ENCODE measurements at regions not wholly inside any gene's neighbourhood (a gene's known extent, or its start where the extent isn't known, plus 50 kb on each side); places are given as distances from the start of the nearest gene placed in this dataset.
"Not testable (repeated sequence)": the region's sequence is repeated elsewhere in the genome, so short reads cannot be mapped to it uniquely, and the experiment has no call there.

DNA sequence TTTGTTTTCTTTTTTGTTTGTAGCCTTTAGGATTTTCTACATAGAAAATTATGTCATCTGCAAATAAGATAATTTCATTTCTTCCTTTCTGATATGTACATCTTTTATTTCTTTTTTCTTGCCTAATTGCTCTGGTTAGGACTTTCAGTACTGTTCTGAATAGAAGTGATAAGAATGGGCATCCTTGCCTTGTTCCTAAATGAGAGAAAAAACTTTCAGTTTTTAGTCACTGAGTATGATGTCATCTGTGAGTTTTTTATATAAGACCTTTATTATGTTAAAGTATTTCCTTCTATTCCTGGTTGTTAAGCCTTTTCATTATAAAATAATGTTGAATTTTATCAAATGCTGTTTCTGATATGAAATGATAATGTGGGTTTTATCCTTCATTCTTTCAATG lies 76.0 kb upstream of the SLC35F3 start:
- intact Hi-C loops (cut with micrococcal nuclease): no loop called here
- no peak overlapping the region for H3K4me3 ChIP-seq (ENCODE audit: control extremely low read depth in 1 of 5, extremely low read depth in 1 of 5, insufficient read depth in 1 of 5, low read depth in 2 of 5, low read length in 4 of 5)
- no peak for ATAC-seq (ENCODE audit: low read depth)

DNA sequence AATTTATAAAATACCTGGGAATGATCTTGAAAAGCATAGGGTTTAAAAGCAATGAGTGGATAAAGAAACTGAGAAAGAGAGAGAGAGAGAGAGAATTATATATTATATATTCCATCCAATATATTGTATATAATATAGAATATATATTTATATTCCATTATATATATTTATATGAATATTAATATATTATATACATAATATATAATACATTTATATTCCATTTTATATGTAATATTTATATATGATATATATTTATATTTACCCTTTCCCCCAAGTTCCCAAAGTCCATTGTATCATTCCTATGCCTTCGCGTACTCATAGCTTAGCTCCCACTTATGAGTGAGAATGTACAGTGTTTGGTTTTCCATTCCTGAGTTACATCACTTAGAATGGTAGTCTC lies 69.9 kb upstream of the SLC35F3 start:
- ChIA-PET CTCF (no interaction called here), POLR2A (no interaction called here)
- no peak overlapping the region for H3K4me3 Mint-ChIP-seq
- peaks cover 4% of the 10 kb centered on the region for H3K27me3 Mint-ChIP-seq
- no peak overlapping the region for H3K4me3 ChIP-seq (ENCODE audit: control extremely low read depth in 1 of 5, extremely low read depth in 1 of 5, insufficient read depth in 1 of 5, low read depth in 2 of 5, low read length in 4 of 5)
- H3K27me3 ChIP-seq (replicated peaks in 1 of 4; ENCODE audit: control extremely low read depth in 1 of 4, control insufficient read depth in 3 of 4, insufficient read depth in 4 of 4, low read length in 3 of 4): no peaks in the 10 kb centered on the region
- H3K27ac Mint-ChIP-seq: no peak overlapping the region
- H3K4me1 ChIP-seq (ENCODE audit: control insufficient read depth in 2 of 2, insufficient read depth in 2 of 2, low read length in 2 of 2): no peaks in the 10 kb centered on the region
- H2AFZ ChIP-seq (ENCODE audit: insufficient read depth, low read depth, low read length, poor library complexity, severe bottlenecking): no peak overlapping the region
- no peak overlapping the region for H3K9ac ChIP-seq (ENCODE audit: low read length)
- no peaks in the 10 kb centered on the region for H3K4me1 Mint-ChIP-seq
- H4K20me1 ChIP-seq (ENCODE audit: control insufficient read depth, insufficient read depth, low read length, poor library complexity, severe bottlenecking): no peaks in the 10 kb centered on the region
- no peak for ATAC-seq (ENCODE audit: low read depth)
- no peak overlapping the region for H3K27ac ChIP-seq (ENCODE audit: low read length in 2 of 2)
- no peak for DNase-seq
- no CpG with 5 or more reads among the region's 2 CpGs for WGBS (ENCODE audit: insufficient coverage)
- no peak for TF ChIP-seq EZH2 (IDR thresholded peaks at IDR 0.05; ENCODE audit: borderline replicate concordance, insufficient read depth, low read depth, low read length, poor library complexity, severe bottlenecking)
- TF ChIP-seq, protein P1, sequence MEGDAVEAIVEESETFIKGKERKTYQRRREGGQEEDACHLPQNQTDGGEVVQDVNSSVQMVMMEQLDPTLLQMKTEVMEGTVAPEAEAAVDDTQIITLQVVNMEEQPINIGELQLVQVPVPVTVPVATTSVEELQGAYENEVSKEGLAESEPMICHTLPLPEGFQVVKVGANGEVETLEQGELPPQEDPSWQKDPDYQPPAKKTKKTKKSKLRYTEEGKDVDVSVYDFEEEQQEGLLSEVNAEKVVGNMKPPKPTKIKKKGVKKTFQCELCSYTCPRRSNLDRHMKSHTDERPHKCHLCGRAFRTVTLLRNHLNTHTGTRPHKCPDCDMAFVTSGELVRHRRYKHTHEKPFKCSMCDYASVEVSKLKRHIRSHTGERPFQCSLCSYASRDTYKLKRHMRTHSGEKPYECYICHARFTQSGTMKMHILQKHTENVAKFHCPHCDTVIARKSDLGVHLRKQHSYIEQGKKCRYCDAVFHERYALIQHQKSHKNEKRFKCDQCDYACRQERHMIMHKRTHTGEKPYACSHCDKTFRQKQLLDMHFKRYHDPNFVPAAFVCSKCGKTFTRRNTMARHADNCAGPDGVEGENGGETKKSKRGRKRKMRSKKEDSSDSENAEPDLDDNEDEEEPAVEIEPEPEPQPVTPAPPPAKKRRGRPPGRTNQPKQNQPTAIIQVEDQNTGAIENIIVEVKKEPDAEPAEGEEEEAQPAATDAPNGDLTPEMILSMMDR (IDR thresholded peaks at IDR 0.05): no peak
- no peaks in the 10 kb centered on the region for H3K9me3 Mint-ChIP-seq (ENCODE audit: insufficient read depth)
- no peaks in the 10 kb centered on the region for H3K36me3 ChIP-seq (replicated peaks in 1 of 2; ENCODE audit: control extremely low read depth in 1 of 2, control insufficient read depth in 1 of 2, extremely low read depth in 1 of 2, insufficient read depth in 2 of 2, low read length in 1 of 2)
- intact Hi-C loops (cut with micrococcal nuclease): no loop called here
- no peaks in the 10 kb centered on the region for H3K79me2 ChIP-seq (ENCODE audit: control insufficient read depth, insufficient read depth, low read length)
- H3K4me2 ChIP-seq (replicated peaks; ENCODE audit: low read depth, low read length, poor library complexity, severe bottlenecking): no peak overlapping the region
- H3K9me3 ChIP-seq (ENCODE audit: control extremely low read depth in 1 of 3, control insufficient read depth in 2 of 3, insufficient read depth in 1 of 3, low read length in 2 of 3): peaks cover 1 to 4% (median 3%) of the 10 kb centered on the region in 3 donors

More for the DNA sequence above, 76.0 kb upstream of the SLC35F3 start:
- POLR2A ChIA-PET: no interaction called here
- no peak overlapping the region for H3K27ac Mint-ChIP-seq
- Histone ChIP-seq H3K79me2 (ENCODE audit: control insufficient read depth, insufficient read depth, low read length) (no peaks in the 10 kb centered on the region), H4K20me1 (ENCODE audit: control insufficient read depth, insufficient read depth, low read length, poor library complexity, severe bottlenecking) (no peaks in the 10 kb centered on the region), H3K4me2 (replicated peaks; ENCODE audit: low read depth, low read length, poor library complexity, severe bottlenecking) (no peak overlapping the region), H3K9me3 (ENCODE audit: control extremely low read depth in 1 of 3, control insufficient read depth in 2 of 3, insufficient read depth in 1 of 3, low read length in 2 of 3) (peaks cover 0 to 4% (median 1%) of the 10 kb centered on the region in 3 donors), H3K4me1 (ENCODE audit: control insufficient read depth in 2 of 2, insufficient read depth in 2 of 2, low read length in 2 of 2) (no peaks in the 10 kb centered on the region), H3K27ac (ENCODE audit: low read length in 2 of 2) (no peak overlapping the region), H3K27me3 (replicated peaks in 1 of 4; ENCODE audit: control extremely low read depth in 1 of 4, control insufficient read depth in 3 of 4, insufficient read depth in 4 of 4, low read length in 3 of 4) (no peaks in the 10 kb centered on the region), H3K9ac (ENCODE audit: low read length) (no peak overlapping the region), H3K36me3 (replicated peaks in 1 of 2; ENCODE audit: control extremely low read depth in 1 of 2, control insufficient read depth in 1 of 2, extremely low read depth in 1 of 2, insufficient read depth in 2 of 2, low read length in 1 of 2) (no peaks in the 10 kb centered on the region), H2AFZ (ENCODE audit: insufficient read depth, low read depth, low read length, poor library complexity, severe bottlenecking) (no peak overlapping the region)
- H3K4me3 Mint-ChIP-seq: no peak overlapping the region
- H3K4me1 Mint-ChIP-seq: no peaks in the 10 kb centered on the region
- CTCF ChIA-PET: no interaction called here
- DNase-seq: no peak
- TF ChIP-seq EZH2 (IDR thresholded peaks at IDR 0.05; ENCODE audit: borderline replicate concordance, insufficient read depth, low read depth, low read length, poor library complexity, severe bottlenecking): no peak
- TF ChIP-seq, protein P1 (IDR thresholded peaks at IDR 0.05): no peak
- H3K27me3 Mint-ChIP-seq: no peaks in the 10 kb centered on the region
- H3K9me3 Mint-ChIP-seq (ENCODE audit: insufficient read depth): peaks cover 11% of the 10 kb centered on the region

DNA sequence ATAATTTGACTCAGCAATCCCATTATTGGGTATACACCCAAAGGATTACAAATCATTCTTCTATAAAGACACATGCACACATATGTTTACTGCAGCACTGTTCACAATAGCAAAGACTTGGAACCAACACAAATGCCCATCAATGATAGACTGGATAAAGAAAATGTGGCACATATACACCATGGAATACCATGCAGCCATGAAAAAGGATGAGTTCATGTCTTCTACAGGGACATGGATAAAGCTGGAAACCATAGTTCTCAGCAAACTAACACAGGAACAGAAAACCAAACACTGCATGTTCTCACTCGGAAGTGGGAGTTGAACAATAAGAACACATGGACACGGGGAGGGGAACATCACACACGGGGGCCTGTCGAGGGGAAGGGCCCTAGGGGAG lies 66.3 kb upstream of the SLC35F3 start:
- H4K20me1 ChIP-seq (ENCODE audit: control insufficient read depth, insufficient read depth, low read length, poor library complexity, severe bottlenecking); H3K27me3 Mint-ChIP-seq; H2AFZ ChIP-seq (ENCODE audit: insufficient read depth, low read depth, low read length, poor library complexity, severe bottlenecking); H3K9ac ChIP-seq (ENCODE audit: low read length); H3K4me1 ChIP-seq (ENCODE audit: control insufficient read depth in 2 of 2, insufficient read depth in 2 of 2, low read length in 2 of 2); POLR2A ChIA-PET; intact Hi-C loops (cut with micrococcal nuclease); H3K4me2 ChIP-seq (replicated peaks; ENCODE audit: low read depth, low read length, poor library complexity, severe bottlenecking); H3K27ac ChIP-seq (ENCODE audit: low read length in 2 of 2); H3K9me3 Mint-ChIP-seq (ENCODE audit: insufficient read depth); DNase-seq; H3K4me1 Mint-ChIP-seq; H3K36me3 ChIP-seq (replicated peaks in 1 of 2; ENCODE audit: control extremely low read depth in 1 of 2, control insufficient read depth in 1 of 2, extremely low read depth in 1 of 2, insufficient read depth in 2 of 2, low read length in 1 of 2); ATAC-seq (ENCODE audit: low read depth); H3K9me3 ChIP-seq (ENCODE audit: control extremely low read depth in 1 of 3, control insufficient read depth in 2 of 3, insufficient read depth in 1 of 3, low read length in 2 of 3); H3K4me3 Mint-ChIP-seq; CTCF ChIA-PET; H3K27me3 ChIP-seq (replicated peaks in 1 of 4; ENCODE audit: control extremely low read depth in 1 of 4, control insufficient read depth in 3 of 4, insufficient read depth in 4 of 4, low read length in 3 of 4); H3K4me3 ChIP-seq (ENCODE audit: control extremely low read depth in 1 of 5, extremely low read depth in 1 of 5, insufficient read depth in 1 of 5, low read depth in 2 of 5, low read length in 4 of 5); H3K27ac Mint-ChIP-seq; H3K79me2 ChIP-seq (ENCODE audit: control insufficient read depth, insufficient read depth, low read length): not testable (repeated sequence)
- 92% methylated on average over 4 of the region's 4 CpGs for WGBS (ENCODE audit: insufficient coverage)

Measured in B cell (primary cell).